ENCODE measurements at regions not wholly inside any gene's neighbourhood (a gene's known extent, or its start where the extent isn't known, plus 50 kb on each side); places are given as distances from the start of the nearest gene placed in this dataset.

DNA sequence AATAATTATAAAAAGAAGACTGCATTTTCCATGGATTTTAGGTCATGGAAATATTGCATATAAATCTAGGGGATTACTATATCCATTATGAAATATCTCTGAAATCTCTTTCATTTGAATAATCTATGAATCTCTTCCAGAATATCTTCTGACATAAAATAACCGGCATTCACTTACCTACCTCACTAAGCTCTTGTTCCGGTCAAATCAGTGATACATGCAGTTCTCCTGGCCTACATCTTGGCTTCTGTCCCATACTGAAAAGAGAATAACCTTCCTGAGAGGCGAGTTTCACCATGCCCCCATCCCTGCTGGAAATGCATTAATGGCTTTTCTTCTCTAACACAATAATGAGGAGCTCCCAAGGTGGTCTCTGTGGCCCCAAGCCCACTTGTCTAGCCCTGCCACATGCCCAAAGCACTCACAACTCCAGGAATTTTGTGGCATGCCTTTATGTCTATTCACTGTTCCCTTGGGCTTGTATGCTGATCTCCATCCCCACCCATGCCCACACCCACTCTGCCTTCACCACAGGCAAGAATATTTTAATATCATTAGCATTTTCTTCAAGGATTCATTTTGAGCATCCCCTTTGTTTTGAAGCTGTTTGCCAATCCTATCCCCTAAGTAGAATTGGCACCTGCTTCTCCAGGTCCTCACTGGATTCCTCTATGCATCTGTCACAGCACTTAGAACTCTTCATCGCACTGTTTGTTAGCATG lies 401.6 kb downstream of the COG6 start:
- Mint-ChIP-seq H3K4me1 (ENCODE audit: low read depth) (peaks cover 13% of the 10 kb centered on the region), H3K9me3 (no peaks in the 10 kb centered on the region), H3K4me3 (no peak overlapping the region), H3K27ac (no peak overlapping the region), H3K27me3 (no peaks in the 10 kb centered on the region), H3K36me3 (ENCODE audit: low read depth) (no peaks in the 10 kb centered on the region)
- no peak for DNase-seq
- intact Hi-C loops (cut with DNase I, micrococcal nuclease) = no loop called here
- Histone ChIP-seq H3K9me3 (ENCODE audit: control insufficient read depth in 1 of 2, insufficient read depth in 1 of 2, low read length in 2 of 2) (no peaks in the 10 kb centered on the region), H3K27ac (ENCODE audit: low read depth in 1 of 2, low read length in 2 of 2) (no peak overlapping the region), H3K27me3 (ENCODE audit: control insufficient read depth in 1 of 2, insufficient read depth in 2 of 2, low read length in 2 of 2) (no peaks in the 10 kb centered on the region), H3K4me1 (ENCODE audit: insufficient read depth, low read length) (no peaks in the 10 kb centered on the region), H3K36me3 (ENCODE audit: insufficient read depth, low read length) (no peaks in the 10 kb centered on the region), H3K4me3 (ENCODE audit: low read length) (no peak overlapping the region)
- TF ChIP-seq, protein P1, sequence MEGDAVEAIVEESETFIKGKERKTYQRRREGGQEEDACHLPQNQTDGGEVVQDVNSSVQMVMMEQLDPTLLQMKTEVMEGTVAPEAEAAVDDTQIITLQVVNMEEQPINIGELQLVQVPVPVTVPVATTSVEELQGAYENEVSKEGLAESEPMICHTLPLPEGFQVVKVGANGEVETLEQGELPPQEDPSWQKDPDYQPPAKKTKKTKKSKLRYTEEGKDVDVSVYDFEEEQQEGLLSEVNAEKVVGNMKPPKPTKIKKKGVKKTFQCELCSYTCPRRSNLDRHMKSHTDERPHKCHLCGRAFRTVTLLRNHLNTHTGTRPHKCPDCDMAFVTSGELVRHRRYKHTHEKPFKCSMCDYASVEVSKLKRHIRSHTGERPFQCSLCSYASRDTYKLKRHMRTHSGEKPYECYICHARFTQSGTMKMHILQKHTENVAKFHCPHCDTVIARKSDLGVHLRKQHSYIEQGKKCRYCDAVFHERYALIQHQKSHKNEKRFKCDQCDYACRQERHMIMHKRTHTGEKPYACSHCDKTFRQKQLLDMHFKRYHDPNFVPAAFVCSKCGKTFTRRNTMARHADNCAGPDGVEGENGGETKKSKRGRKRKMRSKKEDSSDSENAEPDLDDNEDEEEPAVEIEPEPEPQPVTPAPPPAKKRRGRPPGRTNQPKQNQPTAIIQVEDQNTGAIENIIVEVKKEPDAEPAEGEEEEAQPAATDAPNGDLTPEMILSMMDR (IDR thresholded peaks at IDR 0.05) = no peak
- CTCF ChIA-PET = no interaction called here
- POLR2A ChIA-PET = no interaction called here
- no peak for ATAC-seq (ENCODE audit: poor library complexity)

DNA sequence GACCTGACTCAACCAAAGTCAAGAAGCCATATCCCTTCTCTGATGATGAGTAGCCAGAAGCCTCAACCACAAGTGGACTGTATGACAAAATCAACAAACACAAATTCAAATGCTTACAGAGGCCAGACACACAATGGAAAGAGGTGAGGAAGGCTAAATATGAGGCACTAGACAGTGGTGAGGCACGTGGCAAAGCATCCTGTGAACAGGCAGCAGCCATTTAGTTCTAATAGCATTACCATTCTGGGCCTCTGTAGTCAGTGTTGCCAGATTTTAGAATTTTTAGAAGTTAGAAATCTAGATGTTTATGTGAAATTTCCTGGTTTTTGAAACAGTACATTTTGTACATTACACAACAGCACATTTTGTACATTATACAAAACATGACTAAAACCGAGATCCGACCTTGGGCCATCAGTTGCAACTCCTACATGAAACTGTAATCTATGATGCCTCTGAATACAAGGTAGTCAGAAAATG lies 403.3 kb downstream of the COG6 start:
- H3K4me3 ChIP-seq (ENCODE audit: low read length) = no peak overlapping the region
- no peak overlapping the region for H3K27ac ChIP-seq (ENCODE audit: low read depth in 1 of 2, low read length in 2 of 2)
- H3K27me3 ChIP-seq (ENCODE audit: control insufficient read depth in 1 of 2, insufficient read depth in 2 of 2, low read length in 2 of 2) = no peaks in the 10 kb centered on the region
- Mint-ChIP-seq H3K27me3 (no peaks in the 10 kb centered on the region), H3K27ac (no peak overlapping the region), H3K36me3 (ENCODE audit: low read depth) (no peaks in the 10 kb centered on the region), H3K4me1 (ENCODE audit: low read depth) (peaks cover 18% of the 10 kb centered on the region), H3K9me3 (no peaks in the 10 kb centered on the region), H3K4me3 (no peak overlapping the region)
- H3K9me3 ChIP-seq (ENCODE audit: control insufficient read depth in 1 of 2, insufficient read depth in 1 of 2, low read length in 2 of 2) = no peaks in the 10 kb centered on the region
- peak in 1 of 14 experiments; percentile 4 for DNase-seq
- CTCF ChIA-PET = no interaction called here
- TF ChIP-seq, protein P1 (IDR thresholded peaks at IDR 0.05) = no peak
- no peak for ATAC-seq (ENCODE audit: poor library complexity)
- no peaks in the 10 kb centered on the region for H3K4me1 ChIP-seq (ENCODE audit: insufficient read depth, low read length)
- intact Hi-C loops (cut with DNase I, micrococcal nuclease) = no loop called here
- POLR2A ChIA-PET = no interaction called here
- H3K36me3 ChIP-seq (ENCODE audit: insufficient read depth, low read length) = no peaks in the 10 kb centered on the region

DNA sequence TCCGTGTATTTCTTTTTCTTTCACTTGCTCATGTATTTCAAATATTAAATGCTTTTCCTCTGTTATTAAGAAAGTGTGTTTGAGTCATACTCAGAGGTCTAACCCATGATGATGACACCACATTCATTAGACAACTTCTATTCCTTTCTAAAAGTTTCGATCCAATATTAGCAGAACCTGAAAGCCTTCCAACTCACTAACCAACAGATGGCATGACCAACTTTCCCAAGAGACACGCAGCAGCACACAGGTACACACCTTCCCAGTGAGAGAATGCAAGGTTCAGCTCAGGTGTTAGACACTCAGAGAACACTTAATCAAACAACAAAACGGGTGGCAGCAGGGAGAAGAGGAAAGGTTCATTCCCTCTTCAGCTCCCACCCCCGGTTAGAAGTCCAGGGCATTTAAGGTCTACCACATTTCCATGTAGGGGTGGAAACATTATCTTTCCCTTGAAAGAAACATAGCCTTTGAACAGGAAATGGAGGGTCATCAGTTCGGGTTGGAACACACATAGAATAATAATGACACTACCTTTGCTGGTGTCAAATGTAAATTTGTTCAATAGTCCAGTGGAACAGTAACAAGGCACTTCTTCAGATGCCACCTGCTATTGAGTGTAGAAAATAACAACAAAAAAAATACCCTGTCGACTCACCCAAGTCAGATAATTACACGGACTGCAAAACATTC lies 404.2 kb downstream of the COG6 start:
- H3K27ac Mint-ChIP-seq = no peak overlapping the region
- TF ChIP-seq, protein P1 (IDR thresholded peaks at IDR 0.05) = no peak
- Histone ChIP-seq H3K9me3 (ENCODE audit: control insufficient read depth in 1 of 2, insufficient read depth in 1 of 2, low read length in 2 of 2) (no peaks in the 10 kb centered on the region), H3K27ac (ENCODE audit: low read depth in 1 of 2, low read length in 2 of 2) (no peak overlapping the region), H3K4me3 (ENCODE audit: low read length) (no peak overlapping the region), H3K36me3 (ENCODE audit: insufficient read depth, low read length) (no peaks in the 10 kb centered on the region), H3K27me3 (ENCODE audit: control insufficient read depth in 1 of 2, insufficient read depth in 2 of 2, low read length in 2 of 2) (no peaks in the 10 kb centered on the region), H3K4me1 (ENCODE audit: insufficient read depth, low read length) (no peaks in the 10 kb centered on the region)
- no peaks in the 10 kb centered on the region for H3K27me3 Mint-ChIP-seq
- ChIA-PET POLR2A (no interaction called here), CTCF (interaction anchor here (2.3 kb wide), 1 partner anchor 117 kb away, joined by 5 read pairs; no protein-coding TSS in a partner anchor)
- intact Hi-C loops (cut with DNase I, micrococcal nuclease) = no loop called here
- no peaks in the 10 kb centered on the region for H3K9me3 Mint-ChIP-seq
- H3K4me3 Mint-ChIP-seq = no peak overlapping the region
- H3K4me1 Mint-ChIP-seq (ENCODE audit: low read depth) = peaks cover 26% of the 10 kb centered on the region
- no peak for ATAC-seq (ENCODE audit: poor library complexity)
- DNase-seq = no peak
- H3K36me3 Mint-ChIP-seq (ENCODE audit: low read depth) = no peaks in the 10 kb centered on the region
